OCI-LY7 (cell line): ENCODE measurements at regions not wholly inside any gene's neighbourhood (a gene's known extent, or its start where the extent isn't known, plus 50 kb on each side); places are given as distances from the start of the nearest gene placed in this dataset.

Source experiments
- CTCF ChIP-seq: fragments of 200-600 bp; sonication (generic); conservative IDR thresholded peaks from 2 replicates; pipeline ENCODE4 v1.5.1; 2014; ENCODE audit warnings: mild to moderate bottlenecking, antibody characterized with exemption, low read length, moderate library complexity, mixed read lengths
- EZH2phosphoT487 ChIP-seq: fragments of 200-600 bp; sonication (generic); IDR thresholded peaks from 2 replicates; pipeline ENCODE4 v1.6.1; 2018; ENCODE audit warnings: low read depth, borderline replicate concordance, mild to moderate bottlenecking, mixed run types, antibody characterized with exemption, low read length, moderate library complexity, mixed read lengths

GRCh38 chr13:53141336-53141735 is 112.7 kb downstream of the OLFM4 start:
- TF ChIP-seq CTCF: no peak
- no peak for TF ChIP-seq EZH2phosphoT487
